ENCODE measurements at regions not wholly inside any gene's neighbourhood (a gene's known extent, or its start where the extent isn't known, plus 50 kb on each side); places are given as distances from the start of the nearest gene placed in this dataset.

- H3K4me3 ChIP-seq (replicated peaks; ENCODE audit: low read depth, low read length): no peak overlapping the region
- peak; percentile 31 for DNase-seq (ENCODE audit: low read depth)
- TF ChIP-seq, protein P1, sequence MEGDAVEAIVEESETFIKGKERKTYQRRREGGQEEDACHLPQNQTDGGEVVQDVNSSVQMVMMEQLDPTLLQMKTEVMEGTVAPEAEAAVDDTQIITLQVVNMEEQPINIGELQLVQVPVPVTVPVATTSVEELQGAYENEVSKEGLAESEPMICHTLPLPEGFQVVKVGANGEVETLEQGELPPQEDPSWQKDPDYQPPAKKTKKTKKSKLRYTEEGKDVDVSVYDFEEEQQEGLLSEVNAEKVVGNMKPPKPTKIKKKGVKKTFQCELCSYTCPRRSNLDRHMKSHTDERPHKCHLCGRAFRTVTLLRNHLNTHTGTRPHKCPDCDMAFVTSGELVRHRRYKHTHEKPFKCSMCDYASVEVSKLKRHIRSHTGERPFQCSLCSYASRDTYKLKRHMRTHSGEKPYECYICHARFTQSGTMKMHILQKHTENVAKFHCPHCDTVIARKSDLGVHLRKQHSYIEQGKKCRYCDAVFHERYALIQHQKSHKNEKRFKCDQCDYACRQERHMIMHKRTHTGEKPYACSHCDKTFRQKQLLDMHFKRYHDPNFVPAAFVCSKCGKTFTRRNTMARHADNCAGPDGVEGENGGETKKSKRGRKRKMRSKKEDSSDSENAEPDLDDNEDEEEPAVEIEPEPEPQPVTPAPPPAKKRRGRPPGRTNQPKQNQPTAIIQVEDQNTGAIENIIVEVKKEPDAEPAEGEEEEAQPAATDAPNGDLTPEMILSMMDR (IDR thresholded peaks at IDR 0.05; ENCODE audit: low read length, missing control alignments): no peak
Observed at GRCh38 chr9:79360387-79361347, 211.1 kb upstream of the TLE4 start.

DNA sequence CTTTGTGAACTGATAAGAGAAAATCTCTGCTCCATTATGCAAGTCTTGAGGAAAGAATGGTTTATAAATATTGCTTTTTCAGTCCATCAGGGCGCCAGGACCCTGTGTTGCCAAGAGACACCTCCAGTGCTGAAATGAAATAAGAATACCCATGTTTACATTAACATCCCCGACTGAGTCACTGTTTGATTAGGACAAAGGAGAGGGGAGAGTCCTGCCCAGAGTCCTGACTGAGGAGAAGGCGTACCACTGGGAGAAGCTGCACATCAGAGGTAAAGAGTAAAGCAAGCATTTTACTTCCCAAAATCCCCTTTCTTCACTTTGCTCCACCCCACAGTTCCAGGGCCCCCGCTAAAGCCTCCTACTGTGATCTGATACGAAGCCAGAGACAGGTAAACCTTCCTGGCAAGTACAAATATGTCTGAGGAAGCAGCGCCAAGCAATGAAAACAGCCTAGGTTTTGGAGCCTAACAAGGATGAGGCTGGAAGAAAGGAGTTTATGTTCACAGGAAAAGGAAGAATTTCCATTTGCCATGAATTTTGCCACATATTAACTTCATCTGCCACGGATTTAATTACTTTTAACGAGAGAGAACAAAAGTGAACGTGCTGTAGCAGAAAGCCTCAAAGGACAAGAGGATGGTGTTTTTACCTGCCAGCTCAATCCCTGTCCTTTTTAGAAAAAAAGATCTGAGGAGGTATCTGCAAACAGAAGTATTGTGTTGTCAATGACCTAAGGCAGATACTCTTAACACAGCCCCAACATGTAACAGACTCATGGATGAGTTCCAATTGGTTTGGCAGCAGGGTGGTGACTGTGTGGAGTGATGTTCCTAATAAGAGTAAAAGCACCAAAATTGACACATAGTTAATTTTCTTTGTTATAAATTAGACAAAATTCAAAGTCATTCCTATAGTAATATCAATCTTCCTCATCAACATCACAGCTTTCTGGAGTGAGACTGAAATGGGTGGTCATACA lies 209.4 kb upstream of the TLE4 start:
- DNase-seq (ENCODE audit: low read depth): no peak
- TF ChIP-seq, protein P1 (IDR thresholded peaks at IDR 0.05; ENCODE audit: low read length, missing control alignments): no peak
- H3K4me3 ChIP-seq (replicated peaks; ENCODE audit: low read depth, low read length): no peak overlapping the region

DNA sequence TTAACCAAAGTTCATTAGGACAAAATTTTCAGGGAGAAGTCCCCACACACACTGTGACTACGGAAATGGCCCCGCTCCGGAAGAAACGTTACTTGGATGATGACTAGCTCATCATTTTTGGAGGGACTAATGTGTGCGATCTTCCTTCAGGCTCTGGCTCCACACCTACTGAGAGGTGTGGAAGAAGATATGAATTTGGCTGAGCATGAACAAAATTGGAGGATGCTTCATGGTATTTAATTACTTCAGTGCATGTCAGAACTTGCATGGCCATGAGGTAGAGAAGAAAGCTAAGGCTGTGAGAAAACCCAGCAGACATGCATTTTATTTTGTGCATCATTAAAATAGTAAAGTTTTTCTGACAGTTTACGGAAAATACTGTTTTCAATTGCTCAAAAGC lies 202.1 kb upstream of the TLE4 start:
- DNase-seq (ENCODE audit: low read depth): no peak
- H3K4me3 ChIP-seq (replicated peaks; ENCODE audit: low read depth, low read length): no peak overlapping the region
- TF ChIP-seq, protein P1 (IDR thresholded peaks at IDR 0.05; ENCODE audit: low read length, missing control alignments): no peak

DNA sequence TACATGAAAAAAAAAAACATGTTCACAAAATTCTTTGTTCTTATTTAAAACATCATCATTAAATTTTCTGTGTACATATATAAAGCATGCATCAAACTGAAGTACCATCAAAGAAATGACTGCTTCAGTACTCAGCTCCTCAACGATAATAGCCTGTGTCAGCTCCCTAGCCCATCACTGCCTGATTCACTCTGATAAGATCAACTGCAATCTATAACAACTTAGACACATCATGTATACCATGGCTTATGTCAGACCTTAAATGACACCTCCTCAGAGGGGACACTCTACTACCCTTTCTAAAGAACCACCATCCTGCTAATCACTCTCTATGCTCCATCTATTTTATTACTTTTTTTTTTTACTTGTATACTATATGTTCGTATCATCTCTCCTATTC lies 200.5 kb upstream of the TLE4 start:
- no peak overlapping the region for H3K4me3 ChIP-seq (replicated peaks; ENCODE audit: low read depth, low read length)
- DNase-seq (ENCODE audit: low read depth): no peak
- TF ChIP-seq, protein P1 (IDR thresholded peaks at IDR 0.05; ENCODE audit: low read length, missing control alignments): no peak

DNA sequence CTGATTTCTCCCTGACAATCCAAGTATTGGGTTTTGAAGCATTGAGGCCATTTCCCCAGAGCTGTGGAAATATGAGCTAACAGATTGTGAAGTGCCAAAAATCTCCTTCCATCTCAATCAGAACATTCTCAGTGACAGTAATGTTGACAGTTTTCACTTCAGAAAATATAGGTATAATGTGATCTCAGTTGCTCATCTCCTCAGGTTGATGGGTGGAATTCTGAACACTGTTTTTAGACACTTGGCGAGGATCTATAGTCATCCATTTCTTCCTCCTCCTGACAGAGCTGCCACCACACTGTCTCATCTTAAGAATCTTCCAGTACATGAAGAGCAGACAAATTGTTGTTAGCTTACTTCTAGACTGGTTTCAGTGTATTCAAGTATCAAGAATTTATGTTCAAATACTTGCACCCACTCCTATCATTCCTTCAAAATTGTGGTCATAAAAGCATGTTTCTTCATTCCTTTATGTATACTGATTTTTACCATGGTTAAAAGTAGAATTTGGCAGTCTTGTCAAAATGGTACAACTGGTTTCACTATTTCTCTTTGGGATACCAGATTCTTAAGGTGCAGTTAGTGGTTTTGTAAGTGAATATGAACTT lies 199.7 kb upstream of the TLE4 start:
- no peak for DNase-seq (ENCODE audit: low read depth)
- TF ChIP-seq, protein P1 (IDR thresholded peaks at IDR 0.05; ENCODE audit: low read length, missing control alignments): no peak
- H3K4me3 ChIP-seq (replicated peaks; ENCODE audit: low read depth, low read length): no peak overlapping the region

DNA sequence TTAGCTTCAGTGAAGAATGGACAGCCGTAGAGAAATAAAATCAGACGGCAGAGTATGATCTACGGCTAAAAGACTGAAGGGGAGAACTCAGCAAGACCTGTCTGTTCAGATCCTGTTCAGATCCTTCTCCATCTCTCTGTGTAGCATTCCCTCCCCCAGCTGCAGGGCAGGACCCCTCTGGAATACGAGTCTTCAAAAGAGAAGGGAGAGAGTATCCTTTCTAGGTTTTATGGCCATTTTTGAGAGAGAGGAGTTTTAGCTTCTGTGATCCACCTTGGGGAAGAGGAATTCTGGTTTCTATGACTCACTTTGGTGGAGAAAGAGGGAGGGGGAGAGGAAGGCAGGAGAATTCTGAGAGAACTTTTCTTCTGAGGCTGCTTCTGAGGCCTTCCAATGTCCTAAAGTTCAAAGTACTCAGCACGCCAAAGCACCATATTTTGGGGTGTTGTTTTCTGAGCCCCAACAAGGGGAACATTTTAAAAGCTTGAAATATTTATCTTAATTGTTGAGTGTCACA lies 194.4 kb upstream of the TLE4 start:
- TF ChIP-seq, protein P1 (IDR thresholded peaks at IDR 0.05; ENCODE audit: low read length, missing control alignments): no peak
- no peak for DNase-seq (ENCODE audit: low read depth)
- H3K4me3 ChIP-seq (replicated peaks; ENCODE audit: low read depth, low read length): no peak overlapping the region

Data from fibroblast of pulmonary artery (primary cell).